SU-DHL-6 (cell line): ENCODE measurements at regions not wholly inside any gene's neighbourhood (a gene's known extent, or its start where the extent isn't known, plus 50 kb on each side); places are given as distances from the start of the nearest gene placed in this dataset.

Experiments used
- H2AFZ ChIP-seq: fragments of 200-600 bp; sonication (generic); 2 replicates; pipeline ENCODE4 v1.6.1; 2014; ENCODE audit warnings: low read depth, mild to moderate bottlenecking, moderate library complexity, mixed read lengths, antibody characterized with exemption, low read length; ENCODE audit not compliant: severe bottlenecking
- H3F3A ChIP-seq: fragments of 200-600 bp; shearing (Covaris generic); 2 replicates; pipeline ENCODE4 v1.6.0; 2016; ENCODE audit warnings: antibody characterized with exemption, mild to moderate bottlenecking; ENCODE audit not compliant: insufficient read depth
- H3K27ac ChIP-seq: fragments of 200-600 bp; sonication (generic); 2 replicates; pipeline ENCODE4 v1.5.1; 2016; ENCODE audit warnings: low read depth, mild to moderate bottlenecking, low read length, moderate library complexity, mixed read lengths
- H3K27me3 ChIP-seq: fragments of 200-600 bp; sonication (generic), shearing (Covaris generic); 2 replicates; pipeline ENCODE4 v1.6.0; 2014; ENCODE audit warnings: mild to moderate bottlenecking, low read length
- H3K36me3 ChIP-seq: fragments of 200-600 bp; sonication (generic); 2 replicates; pipeline ENCODE4 v1.6.1; 2014; ENCODE audit warnings: mild to moderate bottlenecking, low read length, mixed read lengths
- H3K4me2 ChIP-seq: fragments of 300-600, 200-600 bp; shearing (Covaris generic), sonication (generic); 2 replicates; pipeline ENCODE4 v1.6.0; 2014; ENCODE audit warnings: low read length, low read depth, mild to moderate bottlenecking; ENCODE audit not compliant: poor library complexity, severe bottlenecking
- H3K4me3 ChIP-seq: fragments of 200-600 bp; sonication (generic); 2 replicates; pipeline ENCODE4 v1.5.1; 2014; ENCODE audit warnings: antibody characterized with exemption, low read length, mild to moderate bottlenecking, mixed read lengths; ENCODE audit not compliant: insufficient read depth, poor library complexity, severe bottlenecking
- H3K79me2 ChIP-seq: fragments of 200-600 bp; sonication (generic); 2 replicates; pipeline ENCODE4 v1.6.1; 2014; ENCODE audit warnings: mild to moderate bottlenecking, low read length, moderate library complexity; ENCODE audit not compliant: insufficient read depth
- H3K9ac ChIP-seq: fragments of 200-600 bp; sonication (generic); 2 replicates; pipeline ENCODE4 v1.7.0; 2014; ENCODE audit warnings: mild to moderate bottlenecking, low read length
- H3K9me2 ChIP-seq: fragments of 200-600 bp; sonication (generic); replicated peaks from 2 replicates; pipeline ENCODE4 v1.6.1; 2014; ENCODE audit warnings: low read length; ENCODE audit not compliant: insufficient read depth
- H3K9me3 ChIP-seq: fragments of 200-600 bp; sonication (generic); 2 replicates; pipeline ENCODE4 v1.6.1; 2014; ENCODE audit warnings: low read length, mixed read lengths; ENCODE audit not compliant: insufficient read depth
- H4K20me1 ChIP-seq: fragments of 200-600 bp; sonication (generic); 2 replicates; pipeline ENCODE4 v1.6.1; 2014; ENCODE audit warnings: low read depth, mild to moderate bottlenecking, antibody characterized with exemption, low read length, moderate library complexity, mixed read lengths
- CTCF ChIP-seq: fragments of 200-600 bp; sonication (generic); IDR thresholded peaks from one replicate; pipeline ENCODE4 v1.5.1; 2017; ENCODE audit warnings: antibody characterized with exemption, mild to moderate bottlenecking, low read length, moderate library complexity; ENCODE audit not compliant: insufficient read depth, poor library complexity, severe bottlenecking
- EZH2phosphoT487 ChIP-seq: fragments of 200-600 bp; sonication (generic), shearing (Covaris generic); conservative IDR thresholded peaks from 2 replicates; pipeline ENCODE4 v1.6.1; 2018; ENCODE audit warnings: mild to moderate bottlenecking, antibody characterized with exemption, low read length, moderate library complexity, mixed read lengths

GRCh38 chr3:117118604-117119003 lies 409.0 kb downstream of the TUSC7 start:
- Histone ChIP-seq H3K4me2 (no peak overlapping the region), H3K79me2 (no peaks in the 10 kb centered on the region), H4K20me1 (no peaks in the 10 kb centered on the region), H3K27me3 (no peaks in the 10 kb centered on the region), H3K9ac (no peak overlapping the region), H3K9me2 (no peaks in the 10 kb centered on the region), H3K36me3 (no peaks in the 10 kb centered on the region), H3F3A (no peaks in the 10 kb centered on the region), H2AFZ (no peak overlapping the region), H3K9me3 (no peaks in the 10 kb centered on the region), H3K4me3 (no peak overlapping the region), H3K27ac (no peak overlapping the region)
- TF ChIP-seq EZH2phosphoT487 = no peak
- no peak for TF ChIP-seq CTCF

DNA sequence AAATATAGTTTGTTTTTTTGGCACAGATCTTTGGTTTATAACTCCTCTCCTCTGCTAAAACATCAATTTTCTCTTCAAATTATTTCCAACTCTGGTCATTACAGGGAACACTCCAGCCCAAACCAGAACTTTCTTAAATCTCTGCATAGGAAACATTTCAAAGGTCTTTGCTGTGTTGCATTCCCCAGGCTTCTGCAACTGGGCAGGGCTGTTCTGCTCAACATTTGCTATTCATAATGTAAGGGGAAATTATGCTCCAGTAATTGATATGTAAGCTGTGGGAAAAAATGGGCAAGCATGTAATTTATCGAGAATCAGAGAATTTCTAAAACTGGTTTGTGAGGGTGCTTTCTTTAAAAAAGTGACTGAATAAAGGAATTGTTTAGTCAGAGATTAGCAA lies 410.4 kb downstream of the TUSC7 start:
- Histone ChIP-seq H3K9me3 (no peaks in the 10 kb centered on the region), H3K27ac (no peak overlapping the region), H2AFZ (no peak overlapping the region), H3K79me2 (no peaks in the 10 kb centered on the region), H4K20me1 (no peaks in the 10 kb centered on the region), H3F3A (no peaks in the 10 kb centered on the region), H3K27me3 (no peaks in the 10 kb centered on the region), H3K9ac (no peak overlapping the region), H3K9me2 (no peaks in the 10 kb centered on the region), H3K4me3 (no peak overlapping the region), H3K36me3 (no peaks in the 10 kb centered on the region), H3K4me2 (no peak overlapping the region)
- no peak for TF ChIP-seq CTCF
- no peak for TF ChIP-seq EZH2phosphoT487

- TF ChIP-seq CTCF = no peak
- H3K9me2 ChIP-seq = no peaks in the 10 kb centered on the region
- H3F3A ChIP-seq = no peaks in the 10 kb centered on the region
- H3K27me3 ChIP-seq = no peaks in the 10 kb centered on the region
- H4K20me1 ChIP-seq = no peaks in the 10 kb centered on the region
- no peaks in the 10 kb centered on the region for H3K9me3 ChIP-seq
- H3K79me2 ChIP-seq = no peaks in the 10 kb centered on the region
- H2AFZ ChIP-seq = no peak overlapping the region
- no peak overlapping the region for H3K4me3 ChIP-seq
- H3K9ac ChIP-seq = no peak overlapping the region
- no peak overlapping the region for H3K27ac ChIP-seq
- H3K4me2 ChIP-seq = no peak overlapping the region
- H3K36me3 ChIP-seq = no peaks in the 10 kb centered on the region
Observed at GRCh38 chr3:117122609-117123008, 413.0 kb downstream of the TUSC7 start.

DNA sequence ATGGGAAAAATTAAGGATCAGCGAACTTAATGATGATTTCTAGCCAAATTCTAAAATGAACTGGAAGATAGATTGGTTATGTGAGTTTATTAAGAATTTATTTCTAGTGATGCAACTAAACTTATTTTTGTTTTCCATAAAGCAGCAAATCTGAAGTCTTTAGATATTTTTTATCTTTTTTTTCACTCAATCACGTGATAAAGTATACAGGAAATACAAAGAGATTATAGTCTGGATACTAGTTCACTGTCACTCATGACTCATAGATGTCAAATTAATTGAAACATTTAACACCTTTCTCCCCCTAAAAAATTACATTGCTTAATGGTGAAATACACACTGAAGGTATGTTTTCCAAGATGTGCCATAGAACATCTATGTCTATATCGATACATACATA lies 416.9 kb downstream of the TUSC7 start:
- no peak overlapping the region for H3K9ac ChIP-seq
- no peak overlapping the region for H3K27ac ChIP-seq
- no peak overlapping the region for H3K4me2 ChIP-seq
- H3F3A ChIP-seq = no peaks in the 10 kb centered on the region
- no peaks in the 10 kb centered on the region for H3K79me2 ChIP-seq
- H4K20me1 ChIP-seq = no peaks in the 10 kb centered on the region
- no peak overlapping the region for H3K4me3 ChIP-seq
- H3K36me3 ChIP-seq = no peaks in the 10 kb centered on the region
- H3K9me2 ChIP-seq = no peaks in the 10 kb centered on the region
- H2AFZ ChIP-seq = no peak overlapping the region
- H3K9me3 ChIP-seq = no peaks in the 10 kb centered on the region
- no peaks in the 10 kb centered on the region for H3K27me3 ChIP-seq
- TF ChIP-seq CTCF (no peak), EZH2phosphoT487 (no peak)
